ENCODE measurements at regions not wholly inside any gene's neighbourhood (a gene's known extent, or its start where the extent isn't known, plus 50 kb on each side); places are given as distances from the start of the nearest gene placed in this dataset.

DNA sequence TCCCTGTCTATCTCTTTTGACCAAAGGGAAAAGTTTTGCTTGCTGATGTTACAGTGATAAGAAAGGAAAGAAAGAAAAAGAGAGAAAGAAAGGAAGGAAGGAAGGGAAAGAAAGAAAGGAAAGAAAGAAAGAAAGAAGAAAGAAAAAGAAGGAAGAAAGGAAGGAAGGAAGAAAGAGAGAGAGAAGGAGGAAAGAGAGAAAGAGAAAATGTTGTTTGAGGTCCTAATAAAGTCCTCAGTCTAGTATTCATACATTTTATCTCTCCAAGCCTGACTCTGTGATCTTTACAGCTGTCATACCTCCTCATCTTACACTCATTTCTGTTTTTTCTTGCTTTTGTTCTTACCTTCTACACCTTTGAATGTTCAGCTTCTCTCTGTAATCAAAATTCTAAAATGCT is 111.4 kb upstream of the MBNL1 start:
- DNase-seq, result no peak

DNA sequence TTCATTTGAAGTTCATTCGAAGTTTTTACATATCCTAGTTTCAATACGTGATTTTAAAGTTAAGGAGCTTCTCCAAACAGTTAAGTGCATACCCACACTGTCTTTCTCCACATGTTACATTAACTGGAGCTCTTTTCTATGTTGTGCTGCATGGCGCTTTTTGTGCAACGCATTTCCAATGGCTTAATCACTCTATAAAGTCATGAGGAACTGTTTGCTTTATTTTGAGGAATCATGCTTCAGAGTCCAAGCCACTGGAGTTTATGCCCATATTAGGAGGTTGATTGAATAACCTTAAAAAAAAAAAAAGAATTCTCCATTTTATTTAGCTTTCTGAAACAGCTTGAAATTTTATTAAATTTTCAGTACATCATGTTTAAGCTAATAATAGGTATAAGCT is 109.4 kb upstream of the MBNL1 start:
- DNase-seq, result no peak

DNA sequence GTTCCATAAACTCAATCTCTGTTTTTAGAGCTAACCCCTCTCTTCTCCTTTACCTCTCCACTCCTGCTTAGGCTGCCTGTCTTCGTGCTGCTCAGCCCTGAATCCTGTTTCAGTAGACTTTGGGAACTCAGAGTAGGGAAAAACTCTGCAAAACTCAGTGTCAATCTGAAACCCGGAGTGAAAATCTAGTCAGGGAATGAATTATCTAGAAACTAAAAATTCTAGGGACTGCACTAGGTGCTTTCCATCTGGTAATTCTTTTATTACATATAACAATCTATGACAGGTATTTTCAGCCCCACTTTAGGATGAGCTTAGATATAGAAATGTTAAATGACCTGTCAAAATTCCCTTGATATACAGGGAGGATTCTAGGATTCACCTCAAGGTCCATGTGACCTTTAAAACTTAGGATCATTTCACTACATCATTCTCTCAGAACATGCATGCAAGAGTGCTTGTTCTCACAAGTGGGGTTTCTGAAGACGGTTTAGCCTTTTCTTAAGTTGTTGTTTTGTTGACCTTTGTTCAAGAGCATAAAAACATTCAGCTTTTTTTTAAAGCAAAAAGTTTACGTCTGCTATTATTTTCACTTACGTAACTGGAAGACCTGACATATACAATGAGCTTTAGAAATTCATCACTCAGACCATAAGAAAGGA is 108.2 kb upstream of the MBNL1 start:
- no peak for DNase-seq

DNA sequence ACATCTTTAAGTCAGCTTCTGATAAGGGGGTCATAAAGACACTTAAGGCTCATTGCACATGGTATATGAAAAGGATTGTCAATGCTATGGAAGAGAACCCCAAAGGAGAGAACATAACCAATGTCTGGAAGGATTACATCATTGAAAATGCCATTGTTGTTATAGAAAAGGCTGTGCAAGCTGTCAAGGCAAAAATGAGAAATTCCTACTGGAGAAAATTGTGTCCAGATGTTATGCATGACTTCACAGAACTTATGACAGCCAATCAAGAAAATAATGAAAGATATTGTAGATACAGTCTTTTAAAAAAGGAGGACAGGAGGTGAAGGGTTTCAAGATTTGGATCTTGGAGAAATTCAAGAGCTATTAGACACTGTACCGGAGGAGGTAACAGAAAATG is 96.3 kb upstream of the MBNL1 start:
- DNase-seq, result no peak

DNA sequence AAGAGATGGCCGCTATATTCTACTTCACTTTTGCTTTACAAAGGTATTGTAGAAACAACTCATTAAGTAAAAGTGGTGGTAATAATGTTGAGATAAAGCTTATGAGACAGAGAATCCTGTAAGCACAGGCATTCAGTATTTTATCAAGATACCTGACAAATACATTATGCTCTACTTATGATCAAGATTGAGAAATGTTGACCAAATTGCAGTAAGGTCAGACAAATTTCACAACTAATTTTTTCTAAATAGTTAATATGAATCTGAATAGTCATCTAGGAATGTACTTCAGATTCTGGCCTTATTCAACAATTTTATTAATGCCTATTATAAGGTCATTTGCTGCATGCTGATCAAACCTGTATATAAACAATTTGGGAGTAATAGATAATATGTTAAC is 95.1 kb upstream of the MBNL1 start:
- DNase-seq, result no peak

DNA sequence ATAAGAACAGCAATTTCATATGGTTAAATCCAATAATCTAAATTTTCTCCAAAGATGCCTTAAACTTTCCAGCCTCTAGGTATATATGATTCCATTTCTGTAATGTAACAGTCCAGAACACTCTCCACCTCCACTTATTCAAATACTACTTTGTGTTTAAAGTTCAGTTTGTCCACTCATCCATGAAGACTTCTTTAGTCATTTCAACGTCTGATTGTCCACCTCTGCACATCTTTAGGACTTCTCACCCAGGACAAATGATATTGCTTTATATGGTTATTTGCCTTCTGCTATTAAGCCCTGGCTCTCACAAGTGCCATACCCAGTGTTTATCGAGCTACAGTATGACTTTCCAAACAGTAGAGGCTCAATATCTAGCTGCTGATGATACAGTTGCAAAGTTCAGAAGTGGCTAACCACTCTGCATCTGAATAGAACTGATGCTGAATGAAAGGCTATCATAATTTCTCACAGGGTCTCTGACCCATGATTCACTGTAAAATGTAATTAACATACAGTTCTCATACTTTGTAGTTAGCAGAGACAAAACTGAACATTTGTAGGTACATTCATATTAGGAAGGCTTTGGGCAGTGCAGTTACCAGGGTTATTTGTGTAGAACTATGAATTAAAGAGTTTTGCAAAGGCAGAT is 93.7 kb upstream of the MBNL1 start:
- no peak for DNase-seq

DNA sequence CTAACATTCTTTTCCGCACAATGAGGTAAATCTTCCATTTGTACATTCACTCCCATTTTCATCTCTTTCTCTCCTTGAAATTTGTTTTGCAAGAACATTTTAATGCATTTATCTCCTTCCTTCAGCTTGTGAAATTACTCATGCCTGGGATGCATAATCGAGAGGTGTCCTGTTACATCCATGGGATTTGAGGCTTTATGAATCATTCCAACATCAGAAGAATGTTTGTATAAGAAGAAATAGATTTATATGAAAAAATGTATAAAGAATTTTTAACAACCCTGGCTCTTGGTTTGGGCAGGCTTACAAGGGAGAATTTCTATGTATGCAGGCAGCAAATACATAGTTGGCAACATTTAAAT is 93.2 kb upstream of the MBNL1 start:
- DNase-seq, result no peak

DNA sequence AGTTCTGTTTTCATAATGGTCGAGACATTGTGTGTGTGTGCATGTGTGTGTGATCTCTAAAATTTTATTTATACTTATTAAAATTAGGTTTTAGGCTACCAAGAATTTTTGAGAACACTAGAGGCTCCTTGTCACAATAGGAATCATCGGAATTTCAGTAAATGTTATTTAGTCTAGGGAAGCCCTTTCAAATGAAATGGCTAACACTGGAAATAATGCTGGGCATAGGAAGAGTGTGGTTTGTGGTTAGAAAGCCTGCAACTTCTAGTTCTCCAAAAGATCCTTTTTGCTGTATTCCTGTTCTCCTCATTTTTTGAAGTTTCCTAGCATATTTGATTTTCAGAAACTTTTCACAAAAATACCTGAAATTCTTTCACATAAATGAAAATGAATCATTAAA is 92.5 kb upstream of the MBNL1 start:
- DNase-seq, result no peak

DNA sequence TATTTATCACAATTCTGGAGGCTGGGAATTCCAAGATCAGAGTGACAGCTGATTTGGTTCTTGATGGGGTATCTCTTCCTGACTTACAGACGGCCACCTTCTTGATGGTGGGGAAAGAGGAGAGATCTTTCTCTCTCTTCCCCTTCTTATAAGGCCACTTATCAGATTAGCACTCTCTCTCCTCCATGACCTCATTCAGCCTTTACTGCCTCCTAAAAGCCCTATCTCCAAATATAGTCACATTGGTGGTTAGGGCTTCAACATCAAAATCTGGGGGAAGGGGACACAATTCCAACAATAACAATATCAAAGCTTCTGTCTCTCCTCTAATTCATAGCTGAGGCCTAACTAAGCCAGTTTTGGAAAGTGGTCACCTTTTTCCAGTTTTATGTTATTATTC is 91.7 kb upstream of the MBNL1 start:
- DNase-seq, result no peak

DNA sequence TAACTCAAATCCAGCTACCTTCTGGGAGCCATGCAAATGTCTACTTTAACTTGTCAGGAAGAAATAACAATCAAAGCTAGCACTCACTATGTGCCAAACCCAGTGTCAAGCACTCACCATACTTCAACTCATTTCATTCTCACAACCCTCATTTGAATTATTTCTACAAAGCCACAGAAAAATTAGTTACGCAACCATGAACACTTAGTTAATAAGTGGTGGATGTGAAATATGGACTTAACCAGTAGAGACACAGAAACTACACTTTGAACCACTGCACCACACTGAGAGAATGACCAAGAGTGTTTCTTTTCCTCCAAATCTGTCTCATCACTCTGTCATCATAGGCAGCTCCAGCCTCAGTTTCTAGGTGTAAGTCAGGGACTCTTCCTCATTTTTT is 91.0 kb upstream of the MBNL1 start:
- no peak for DNase-seq

DNA sequence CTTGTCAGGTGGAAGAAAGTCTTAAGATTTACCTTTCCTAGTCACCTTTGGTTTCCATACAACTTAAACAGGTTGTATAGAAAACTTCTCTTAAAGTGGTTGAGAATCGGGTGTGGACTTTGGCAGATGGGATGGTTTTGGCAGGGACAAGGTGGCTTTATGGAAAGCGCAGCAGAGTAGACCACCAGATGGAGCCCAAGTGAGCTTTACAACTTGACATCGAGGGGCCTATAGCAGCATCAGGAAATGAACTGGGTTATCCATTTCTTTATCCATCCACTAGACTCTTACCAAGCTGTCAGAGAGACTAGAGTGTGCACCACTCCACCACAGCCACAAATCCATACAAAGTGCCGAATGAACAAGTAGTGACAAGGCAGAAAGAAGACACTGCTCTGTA is 85.3 kb upstream of the MBNL1 start:
- DNase-seq, result no peak

DNA sequence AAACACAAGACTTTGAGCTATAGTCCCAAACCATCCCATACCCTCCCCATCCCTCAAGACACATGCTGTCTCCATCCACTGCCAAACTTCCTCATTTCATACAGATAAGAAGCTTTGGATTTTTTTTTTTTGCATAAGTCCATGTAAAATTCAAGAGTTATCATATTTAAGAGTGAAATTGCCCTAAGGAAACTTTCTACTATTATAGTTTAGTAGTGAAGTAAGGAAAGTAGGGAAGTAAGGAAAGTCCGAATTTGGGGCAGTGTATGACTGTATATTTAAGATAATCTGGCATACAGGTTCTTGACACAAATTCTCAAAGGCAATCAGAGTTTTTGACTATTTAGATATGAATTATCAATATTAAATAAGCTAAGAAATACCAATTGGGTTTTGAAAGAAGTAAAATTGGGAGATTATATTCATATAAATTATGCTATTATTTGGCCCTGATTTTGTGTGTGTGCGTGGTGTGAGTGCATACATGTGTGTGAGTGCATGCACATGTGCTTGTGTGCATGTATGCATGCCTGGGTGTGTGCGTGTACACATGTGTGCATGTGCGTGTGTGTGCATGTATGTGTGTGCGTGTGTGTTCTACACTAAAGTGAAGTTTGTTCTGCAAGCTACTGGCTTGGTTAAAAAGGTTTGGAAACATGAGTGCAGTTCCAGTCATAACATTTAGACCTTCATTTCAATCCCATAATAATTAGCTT is 83.6 kb upstream of the MBNL1 start:
- DNase-seq, result no peak

DNA sequence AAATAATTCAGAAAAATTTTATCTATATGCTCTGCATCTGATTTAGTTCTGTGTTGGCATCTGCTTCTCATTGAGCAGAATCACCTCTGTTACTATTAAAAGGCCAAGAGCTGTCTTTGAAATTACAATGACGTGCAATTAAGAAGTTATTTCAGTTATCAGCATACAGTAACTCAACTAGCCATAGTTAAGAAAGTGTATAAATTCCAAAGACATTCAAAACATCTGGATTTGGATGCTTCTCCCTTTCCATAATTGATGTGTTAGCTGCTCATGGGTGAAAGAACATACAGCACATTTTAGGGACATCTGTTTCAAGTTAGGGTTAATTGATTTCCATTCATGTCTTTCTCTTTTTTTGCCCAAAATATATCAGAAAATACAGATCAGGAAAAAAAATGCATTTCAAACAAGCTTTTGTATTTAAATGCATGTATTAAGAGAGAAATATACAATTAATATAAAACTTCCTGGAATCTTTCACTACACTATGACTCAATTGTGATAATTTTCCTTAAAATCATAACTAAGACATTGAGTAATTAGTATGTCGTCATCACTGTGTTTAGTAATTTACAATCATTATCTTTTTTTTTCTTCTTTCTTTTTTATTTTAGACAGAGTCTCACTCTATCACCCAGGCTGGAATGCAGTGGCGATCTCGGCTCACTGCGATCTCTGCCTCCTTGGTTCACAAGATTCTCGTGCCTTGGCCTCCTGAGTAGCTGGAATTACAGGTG is 82.7 kb upstream of the MBNL1 start:
- DNase-seq, result no peak

DNA sequence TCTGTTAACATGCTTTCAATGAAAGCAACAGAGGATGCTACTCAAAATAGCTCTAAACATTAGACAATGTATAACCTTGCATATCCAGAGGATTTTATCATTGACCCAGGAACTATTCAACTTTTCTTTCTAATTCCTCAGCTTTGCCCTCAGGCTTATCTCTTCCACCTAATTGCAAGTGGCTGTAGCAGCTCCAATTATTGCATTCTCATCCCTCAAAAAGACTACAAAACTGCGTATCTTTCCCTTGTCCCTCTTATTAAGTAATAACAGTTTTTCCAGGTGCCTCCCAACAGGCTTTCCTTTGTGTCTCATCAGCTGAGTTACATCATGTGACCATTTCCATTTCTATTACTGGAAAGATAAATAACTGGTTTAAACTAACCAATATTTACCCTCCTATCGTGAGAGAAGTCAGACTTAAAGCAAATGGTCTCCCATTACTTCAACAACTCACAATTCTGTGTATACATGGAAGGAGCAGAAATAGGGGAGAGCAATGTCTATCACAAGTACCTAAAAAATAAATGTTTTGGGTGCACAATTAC is 78.0 kb upstream of the MBNL1 start:
- DNase-seq, result no peak

DNA sequence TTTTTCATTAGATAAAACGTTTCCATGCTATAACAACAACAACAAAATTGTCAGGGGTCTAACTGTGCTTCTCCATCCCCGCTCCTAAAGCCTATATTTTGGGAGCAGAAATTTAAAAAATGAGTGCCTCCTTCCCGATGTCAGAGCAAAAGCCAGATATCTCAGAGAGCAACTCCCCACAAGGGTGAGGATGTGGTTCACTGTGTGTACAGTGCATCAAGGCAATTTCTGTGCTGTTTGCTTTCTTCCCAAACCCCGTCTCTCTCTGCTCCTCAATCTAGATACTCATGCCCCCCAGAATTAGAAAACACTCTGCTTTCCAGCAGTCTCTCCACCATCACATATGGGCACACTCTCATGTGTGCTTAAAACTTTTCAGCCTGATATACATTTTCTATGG is 76.7 kb upstream of the MBNL1 start:
- no peak for DNase-seq

DNA sequence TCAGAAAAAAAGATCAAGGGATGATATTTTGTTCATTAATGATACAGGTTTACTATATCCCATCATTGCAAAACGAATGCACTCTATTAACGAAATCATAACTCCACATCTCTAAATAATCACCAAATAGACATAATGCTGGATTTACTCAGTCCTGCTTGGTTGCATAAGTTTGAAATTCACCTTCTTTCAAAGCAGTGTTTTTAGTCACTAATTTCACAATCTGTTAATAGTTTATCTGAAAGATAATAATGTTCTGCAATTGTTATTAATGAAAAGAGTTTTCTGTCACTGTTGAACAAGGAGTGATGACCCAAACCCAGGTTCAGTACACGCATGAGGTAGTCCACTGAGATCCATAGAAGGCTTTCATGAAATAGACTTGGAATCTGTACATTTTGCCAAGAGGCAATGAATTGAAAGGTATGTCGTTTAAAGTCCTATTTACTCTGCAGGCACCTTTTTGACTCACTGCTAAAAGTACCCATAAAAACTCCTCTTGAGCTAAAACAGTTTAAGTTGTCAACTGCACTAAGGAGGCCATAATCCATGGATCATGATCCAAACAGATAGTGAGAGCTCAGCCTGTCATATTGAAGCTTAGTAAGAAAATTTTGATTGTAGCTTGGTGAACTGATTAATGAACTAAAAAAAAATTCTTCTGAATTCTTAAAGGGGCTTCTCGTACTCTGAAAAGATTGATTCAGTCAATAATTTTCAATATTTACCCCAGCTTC is 75.6 kb upstream of the MBNL1 start:
- DNase-seq, result no peak

DNA sequence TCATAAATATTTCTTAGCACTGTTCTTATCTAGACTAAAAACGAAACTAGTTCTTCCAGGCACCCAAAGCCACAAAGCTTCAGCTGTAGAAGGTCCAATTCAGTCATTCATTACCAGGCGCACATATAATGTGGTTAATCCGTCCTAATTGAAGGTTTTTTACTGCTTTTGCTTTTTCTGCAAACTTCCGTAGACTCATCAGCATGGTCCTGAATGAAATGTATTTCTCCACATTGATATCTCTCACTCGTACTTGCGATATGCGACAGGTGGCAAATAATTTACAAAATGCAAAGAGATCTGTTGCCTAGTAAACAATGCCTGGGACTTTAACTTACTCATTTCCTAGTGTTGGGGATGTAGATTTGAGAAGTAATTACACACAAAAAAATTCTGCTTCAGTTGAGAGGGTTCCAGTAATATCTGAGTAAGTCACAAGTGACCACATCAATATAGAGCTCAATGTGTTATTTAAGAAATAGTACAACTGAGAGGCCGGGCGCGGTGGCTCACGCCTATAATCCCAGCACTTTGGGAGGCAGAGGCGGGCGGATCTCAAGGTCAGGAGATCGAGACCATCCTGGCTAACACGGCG is 75.0 kb upstream of the MBNL1 start:
- peak; percentile 89 for DNase-seq

DNA sequence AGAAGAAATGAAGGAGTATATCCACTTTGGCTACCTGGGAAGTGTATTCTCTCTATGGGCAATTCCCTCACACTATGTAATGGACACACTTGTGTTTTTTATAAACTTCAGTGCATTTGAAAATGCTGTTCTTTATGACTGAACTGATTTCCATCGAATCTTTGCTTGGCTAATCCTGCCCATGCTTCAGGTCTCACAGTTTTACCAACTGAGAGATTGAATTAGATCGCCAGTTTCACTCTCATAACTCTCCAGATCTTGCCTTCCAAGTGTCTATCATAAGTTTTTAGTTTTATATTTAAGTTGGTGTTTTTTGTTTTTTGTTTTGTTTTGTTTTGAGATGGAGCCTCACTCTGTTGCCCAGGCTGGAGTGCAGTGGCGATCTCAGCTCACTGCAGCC is 73.5 kb upstream of the MBNL1 start:
- peak; percentile 42 for DNase-seq

DNA sequence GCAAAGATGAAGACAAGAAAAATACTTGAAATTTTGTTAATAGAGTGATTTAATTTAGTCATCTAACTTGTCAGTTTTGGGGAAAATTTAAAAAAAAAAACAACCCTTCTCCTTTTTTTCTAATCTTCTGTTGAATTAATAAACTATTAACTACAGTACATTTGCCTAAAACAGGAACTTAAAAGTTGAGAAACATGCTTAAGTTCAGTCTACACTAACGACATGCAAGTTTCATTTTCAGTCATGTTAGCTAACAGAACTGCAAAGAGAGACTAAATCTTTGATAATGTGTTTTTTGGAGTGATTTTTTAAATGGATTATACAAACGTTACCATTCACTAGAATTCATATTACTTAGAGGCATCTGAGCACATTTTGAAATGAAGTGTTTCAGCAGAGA is 71.9 kb upstream of the MBNL1 start:
- peak; percentile 68 for DNase-seq

DNA sequence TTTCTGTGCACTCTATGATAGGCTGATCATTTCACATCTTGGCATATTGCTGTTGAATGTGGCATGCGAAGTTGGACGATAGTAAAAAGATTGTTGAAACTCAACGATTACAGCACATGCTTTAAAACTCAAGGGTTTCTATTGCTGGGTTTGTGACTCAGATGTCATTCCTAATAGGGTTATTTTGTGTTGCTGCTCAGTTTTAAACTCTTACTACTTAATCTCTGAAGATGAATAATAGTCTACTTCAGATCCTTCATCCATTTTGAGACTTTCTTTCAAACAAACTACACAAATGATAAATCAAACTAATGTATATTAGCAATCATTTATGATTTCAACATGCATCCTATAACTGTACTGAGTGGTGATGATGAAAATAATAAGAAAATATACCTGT is 71.3 kb upstream of the MBNL1 start:
- DNase-seq, result peak; percentile 61

DNA sequence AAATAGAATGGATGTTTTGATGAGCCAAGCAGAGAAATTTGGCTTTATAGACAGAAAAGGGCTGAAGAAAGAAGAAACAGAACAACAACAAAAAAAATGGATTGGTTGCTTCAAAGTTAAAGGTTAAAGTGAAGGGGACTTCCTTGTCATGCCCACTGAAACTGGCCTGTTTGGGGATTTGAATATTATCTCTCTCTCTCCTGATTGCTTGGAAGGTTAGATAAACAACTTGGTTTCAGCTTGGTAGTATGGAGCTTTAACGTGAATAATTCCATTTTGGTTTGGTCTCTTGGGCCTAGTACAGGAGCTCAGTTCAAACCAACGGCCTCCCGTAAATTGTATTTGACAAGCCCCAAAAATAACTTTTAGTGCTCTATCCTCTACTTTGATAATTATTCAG is 70.8 kb upstream of the MBNL1 start:
- DNase-seq, result peak; percentile 49

DNA sequence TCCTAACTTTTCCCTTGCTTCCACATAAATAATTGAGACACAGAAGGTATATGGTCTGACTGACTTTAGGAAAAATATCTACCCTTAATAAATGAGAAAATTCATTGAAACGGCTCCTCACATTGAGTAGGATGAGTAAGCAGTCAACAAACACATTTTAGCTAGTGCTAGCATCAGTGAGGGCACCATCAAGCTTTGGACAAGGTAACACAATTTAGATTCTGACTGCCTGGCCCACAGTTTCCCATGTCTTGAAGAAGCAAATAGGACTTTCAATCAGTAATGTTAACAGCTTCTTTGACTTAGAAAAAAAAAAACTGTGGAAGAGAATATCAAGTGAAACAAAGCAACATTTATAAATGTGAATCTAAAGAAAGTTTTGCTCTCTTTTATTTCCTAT is 70.1 kb upstream of the MBNL1 start:
- DNase-seq, result peak; percentile 50

Data from activated CD4-positive, alpha-beta T cell treated with anti-CD3 and anti-CD28 coated beads, Interleukin-2, amount 50 U/mL, for 16 hours (primary cell).